GM12873 (cell line): ENCODE measurements at regions not wholly inside any gene's neighbourhood (a gene's known extent, or its start where the extent isn't known, plus 50 kb on each side); places are given as distances from the start of the nearest gene placed in this dataset.

Source experiments
- TF ChIP-seq, protein P1 (sequence below): IDR thresholded peaks from 2 replicates; pipeline ENCODE4 v1.5.1; 2012; ENCODE audit warnings: low read depth, mild to moderate bottlenecking, moderate library complexity, low read length, control low read depth; ENCODE audit not compliant: insufficient read depth; ENCODE audit errors: missing control alignments

DNA sequence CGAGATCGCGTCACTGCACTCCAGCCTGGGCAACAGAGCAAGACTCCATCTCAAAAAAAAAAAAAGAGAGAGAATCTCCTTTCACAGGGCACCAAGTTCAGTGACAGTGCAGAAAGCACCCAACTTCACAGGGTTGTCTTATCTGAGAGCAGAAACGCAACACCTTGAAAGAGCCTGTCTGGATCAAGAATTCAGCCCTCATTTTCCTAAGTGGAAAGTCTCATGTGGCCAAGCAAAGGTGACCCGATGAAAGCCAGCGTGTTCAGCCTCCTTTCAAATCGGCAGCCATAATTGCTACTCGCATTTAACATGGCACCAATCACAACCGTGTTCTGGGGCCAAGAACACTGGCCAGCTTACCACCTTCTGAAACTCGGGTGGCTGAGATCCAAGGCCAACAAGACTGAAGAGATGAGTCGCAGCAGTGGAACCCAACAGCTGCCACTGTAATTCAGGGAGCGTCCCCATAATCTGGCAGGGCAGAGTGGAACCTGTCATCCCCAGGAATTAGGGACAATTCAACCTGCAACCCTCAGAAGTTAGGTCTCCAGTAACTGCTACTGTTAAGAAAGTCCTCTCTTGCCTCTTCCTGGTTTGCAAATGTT lies 536.7 kb upstream of the JARID2 start:
- TF ChIP-seq, protein P1, sequence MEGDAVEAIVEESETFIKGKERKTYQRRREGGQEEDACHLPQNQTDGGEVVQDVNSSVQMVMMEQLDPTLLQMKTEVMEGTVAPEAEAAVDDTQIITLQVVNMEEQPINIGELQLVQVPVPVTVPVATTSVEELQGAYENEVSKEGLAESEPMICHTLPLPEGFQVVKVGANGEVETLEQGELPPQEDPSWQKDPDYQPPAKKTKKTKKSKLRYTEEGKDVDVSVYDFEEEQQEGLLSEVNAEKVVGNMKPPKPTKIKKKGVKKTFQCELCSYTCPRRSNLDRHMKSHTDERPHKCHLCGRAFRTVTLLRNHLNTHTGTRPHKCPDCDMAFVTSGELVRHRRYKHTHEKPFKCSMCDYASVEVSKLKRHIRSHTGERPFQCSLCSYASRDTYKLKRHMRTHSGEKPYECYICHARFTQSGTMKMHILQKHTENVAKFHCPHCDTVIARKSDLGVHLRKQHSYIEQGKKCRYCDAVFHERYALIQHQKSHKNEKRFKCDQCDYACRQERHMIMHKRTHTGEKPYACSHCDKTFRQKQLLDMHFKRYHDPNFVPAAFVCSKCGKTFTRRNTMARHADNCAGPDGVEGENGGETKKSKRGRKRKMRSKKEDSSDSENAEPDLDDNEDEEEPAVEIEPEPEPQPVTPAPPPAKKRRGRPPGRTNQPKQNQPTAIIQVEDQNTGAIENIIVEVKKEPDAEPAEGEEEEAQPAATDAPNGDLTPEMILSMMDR = no peak

DNA sequence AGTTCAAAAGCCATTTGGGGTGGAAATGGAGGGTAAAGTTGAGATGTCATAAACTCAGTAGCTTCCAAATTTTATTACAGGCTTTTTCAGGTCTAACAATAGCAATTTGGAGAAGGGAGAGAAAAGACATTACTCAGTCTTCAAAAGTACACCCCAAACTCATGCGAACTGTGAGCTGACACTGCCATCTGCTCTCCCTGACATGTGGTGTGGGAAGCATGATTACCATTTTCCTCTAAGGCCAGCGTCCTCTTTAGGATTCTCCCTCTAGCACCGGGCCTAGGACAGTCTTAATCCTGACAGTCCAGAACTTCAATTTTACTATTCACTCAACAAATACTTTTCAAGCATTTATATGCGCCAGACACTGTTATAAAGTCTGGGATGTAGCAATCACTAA lies 536.0 kb upstream of the JARID2 start:
- TF ChIP-seq, protein P1 = no peak

- TF ChIP-seq, protein P1 = no peak
Measured at GRCh38 chr6:14710421-14710820, 535.4 kb upstream of the JARID2 start.

GRCh38 chr6:14711056-14711703 lies 534.7 kb upstream of the JARID2 start:
- TF ChIP-seq, protein P1 = peak; percentile 80

DNA sequence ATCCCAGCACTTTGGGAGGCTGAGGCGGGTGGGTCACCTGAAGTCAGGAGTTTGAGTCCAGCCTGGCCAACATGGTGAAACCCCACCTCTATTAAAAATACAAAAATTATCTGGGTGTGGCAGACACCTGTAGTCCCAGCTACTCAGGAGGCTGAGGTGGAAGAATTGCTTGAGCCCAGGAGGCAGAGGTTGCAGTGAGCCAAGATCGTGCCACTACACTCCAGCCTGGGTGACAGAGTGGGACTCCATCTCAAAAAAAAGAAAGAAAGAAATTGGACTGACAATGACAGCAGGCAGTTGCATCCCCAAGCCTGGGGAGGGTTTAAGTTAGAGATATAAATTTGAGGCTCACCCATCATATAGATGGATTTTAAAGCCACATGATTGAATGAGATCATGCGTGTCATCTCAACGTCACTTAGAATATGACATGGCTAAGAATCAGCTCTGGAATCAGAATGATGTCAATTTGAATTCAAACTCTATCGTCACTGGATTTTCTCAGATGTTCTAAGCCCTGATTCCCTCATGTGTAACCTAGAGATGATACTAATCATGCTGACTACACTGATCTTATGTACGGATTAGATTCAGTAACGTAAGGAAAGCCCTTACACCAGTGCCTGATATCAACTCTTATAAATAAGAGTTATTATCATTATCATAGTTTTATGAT lies 534.0 kb upstream of the JARID2 start:
- TF ChIP-seq, protein P1 = no peak

DNA sequence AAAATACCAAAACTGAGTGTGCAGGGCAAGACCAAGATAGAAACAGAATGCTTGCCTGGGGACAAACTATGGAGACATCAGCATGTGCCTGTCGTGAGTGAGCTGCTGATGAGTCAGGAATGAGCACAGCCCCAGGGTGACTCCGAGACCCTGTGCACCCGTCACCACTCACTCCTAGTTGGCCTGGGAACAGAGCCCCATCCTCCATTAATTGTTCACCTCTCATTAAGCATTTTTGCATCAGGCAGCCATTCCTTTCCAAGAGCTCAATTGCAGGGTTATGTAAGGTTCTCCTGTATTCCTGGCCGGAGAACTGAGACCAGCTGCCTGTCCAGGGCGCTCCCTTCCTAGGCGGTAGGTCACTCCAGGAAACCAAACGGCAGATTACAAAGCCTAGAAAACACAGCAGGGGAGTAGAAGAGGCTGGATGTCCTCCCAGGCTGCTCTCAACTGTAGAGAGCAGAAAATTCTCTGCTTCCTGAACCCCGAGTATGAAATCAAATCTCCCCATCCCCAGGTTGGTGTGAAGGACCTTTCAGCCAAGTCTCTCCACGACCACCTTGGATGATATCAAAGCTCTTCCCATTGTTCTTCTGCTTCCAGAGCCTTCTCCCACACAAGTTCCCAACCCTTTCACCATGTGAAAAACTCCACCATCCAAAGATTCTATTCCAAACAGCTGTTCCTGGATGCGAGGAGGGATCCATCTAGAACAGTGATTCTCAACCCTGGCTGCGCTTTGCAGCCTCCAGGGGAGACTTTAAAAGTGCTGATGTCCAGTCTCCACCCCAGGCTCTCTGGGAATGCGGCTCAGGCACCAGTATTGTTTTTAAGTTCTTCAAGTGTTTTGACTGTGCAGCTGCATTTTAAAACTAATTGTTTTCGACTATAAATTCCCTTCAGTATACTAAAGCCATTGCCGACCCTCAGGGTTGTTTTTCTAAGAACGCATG lies 532.6 kb upstream of the JARID2 start:
- TF ChIP-seq, protein P1 = no peak
